GM18505 (cell line): ENCODE measurements at regions not wholly inside any gene's neighbourhood (a gene's known extent, or its start where the extent isn't known, plus 50 kb on each side); places are given as distances from the start of the nearest gene placed in this dataset.

Experiments used
- ATAC-seq: cut with Tn5 transposase; IDR thresholded peaks from one replicate; pipeline ENCODE4 v1.9.1; 2021; ENCODE audit not compliant: unreplicated experiment
- POLR2A ChIP-seq: IDR thresholded peaks from 4 replicates; pipeline ENCODE4 v1.6.1; 2011; ENCODE audit warnings: borderline replicate concordance; ENCODE audit not compliant: insufficient read depth, insufficient read length; ENCODE audit errors: extremely low read depth

- no peak for ATAC-seq
- no peak for TF ChIP-seq POLR2A
Measured at GRCh38 chr12:69107541-69107940, 131.8 kb upstream of the CPSF6 start.

DNA sequence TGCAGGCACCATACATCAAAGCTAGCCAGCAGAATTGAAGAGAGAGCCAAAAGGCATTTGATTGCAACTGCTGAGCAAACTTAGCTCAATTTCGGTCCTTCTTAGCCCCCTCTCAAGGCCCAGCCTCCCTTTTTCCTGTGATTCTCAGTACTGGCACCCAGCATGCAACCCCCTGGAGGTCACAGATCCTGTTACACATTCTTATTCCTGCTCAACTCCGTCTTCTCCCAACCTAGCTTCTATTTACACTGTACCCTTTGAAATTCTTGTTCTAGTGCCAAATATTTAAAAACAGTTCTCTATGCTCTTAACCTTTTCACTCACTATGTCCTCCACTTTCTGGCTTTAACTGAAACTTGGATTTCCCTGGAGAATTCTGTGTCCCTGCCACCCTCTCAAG is 131.3 kb upstream of the CPSF6 start:
- no peak for TF ChIP-seq POLR2A
- no peak for ATAC-seq

- no peak for TF ChIP-seq POLR2A
- ATAC-seq, result no peak
Measured at GRCh38 chr12:69112616-69113015, 126.8 kb upstream of the CPSF6 start.

GRCh38 chr12:69115099-69115498 is 124.3 kb upstream of the CPSF6 start:
- TF ChIP-seq POLR2A, result no peak
- no peak for ATAC-seq

GRCh38 chr12:69115951-69116350 is 123.4 kb upstream of the CPSF6 start:
- ATAC-seq, result no peak
- no peak for TF ChIP-seq POLR2A

DNA sequence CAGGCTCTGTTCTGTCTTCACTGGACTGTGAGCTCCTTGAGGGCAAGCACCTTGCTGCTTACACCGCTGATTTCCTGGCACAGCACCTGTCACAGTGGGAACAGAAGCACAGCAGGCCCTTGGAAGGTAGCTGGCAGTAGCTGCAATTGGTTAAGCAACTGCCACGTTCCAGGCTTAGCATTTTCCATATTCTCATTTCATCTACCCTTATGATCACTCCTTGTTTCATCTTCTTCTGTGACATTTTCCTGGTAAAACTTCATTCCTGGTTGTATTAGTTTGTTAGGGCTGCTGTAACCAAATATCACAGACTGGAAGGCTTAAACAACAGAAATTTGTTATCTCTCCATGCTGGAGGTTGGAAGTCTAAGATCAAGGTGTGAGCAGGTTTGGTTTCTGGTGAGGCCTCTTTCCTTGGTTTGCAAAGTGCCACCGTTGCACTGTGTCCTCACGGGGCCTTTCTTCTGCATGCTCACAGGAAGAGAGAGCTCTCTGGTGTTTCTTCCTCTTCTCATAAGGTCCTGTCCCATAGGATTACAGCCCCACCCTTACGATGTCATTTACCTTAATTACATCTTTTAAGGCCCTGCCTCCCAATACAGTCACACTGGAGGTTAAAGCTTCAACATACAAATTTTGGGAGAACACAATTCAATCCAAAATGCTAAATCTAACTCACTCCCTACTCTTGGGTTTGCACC is 121.7 kb upstream of the CPSF6 start:
- no peak for TF ChIP-seq POLR2A
- no peak for ATAC-seq

- ATAC-seq, result no peak
- TF ChIP-seq POLR2A, result no peak
Measured at GRCh38 chr12:69118516-69118915, 120.9 kb upstream of the CPSF6 start.

DNA sequence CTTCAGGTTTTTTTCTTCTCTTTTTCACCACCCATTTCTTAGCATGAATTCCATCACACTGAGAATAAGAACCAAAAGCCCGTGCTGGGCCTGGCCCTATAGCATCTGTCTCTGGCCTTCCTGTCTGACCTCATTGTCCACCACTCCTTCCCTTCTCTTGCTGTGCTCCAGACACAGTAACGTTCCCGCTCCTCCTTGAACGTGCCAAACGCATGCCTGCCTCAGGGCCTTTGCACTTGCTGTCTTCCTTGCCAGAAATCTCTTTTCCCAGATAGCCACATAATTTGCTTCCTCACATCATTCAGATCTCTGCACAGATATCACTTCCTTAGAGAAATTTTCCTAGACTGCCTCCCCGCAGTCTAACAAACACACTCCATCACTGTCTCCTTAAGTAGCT is 119.6 kb upstream of the CPSF6 start:
- ATAC-seq, result no peak
- TF ChIP-seq POLR2A, result no peak

- ATAC-seq, result no peak
- TF ChIP-seq POLR2A, result no peak
Measured at GRCh38 chr12:69120354-69120753, 119.0 kb upstream of the CPSF6 start.

DNA sequence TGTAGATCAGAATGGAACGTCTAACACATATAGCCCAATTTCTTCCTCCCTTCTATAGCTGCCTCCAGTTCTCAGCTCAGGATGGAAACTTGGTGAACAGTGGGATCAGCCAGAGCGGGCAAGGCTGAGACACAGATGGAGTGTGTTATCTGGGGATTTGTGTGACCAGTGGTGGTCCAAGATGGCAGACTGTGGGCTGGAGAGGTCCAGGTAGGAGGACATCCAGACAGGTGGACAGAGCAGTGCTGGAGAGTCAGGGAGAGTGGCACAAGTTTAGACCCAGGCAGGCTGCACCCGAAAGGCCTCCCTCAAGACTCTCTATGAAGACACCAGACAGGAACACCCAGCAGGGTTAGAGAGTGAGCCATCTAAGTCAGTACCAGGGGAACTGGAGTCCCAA is 116.1 kb upstream of the CPSF6 start:
- TF ChIP-seq POLR2A, result no peak
- no peak for ATAC-seq

- no peak for TF ChIP-seq POLR2A
- no peak for ATAC-seq
Measured at GRCh38 chr12:69123919-69124638, 115.3 kb upstream of the CPSF6 start.

DNA sequence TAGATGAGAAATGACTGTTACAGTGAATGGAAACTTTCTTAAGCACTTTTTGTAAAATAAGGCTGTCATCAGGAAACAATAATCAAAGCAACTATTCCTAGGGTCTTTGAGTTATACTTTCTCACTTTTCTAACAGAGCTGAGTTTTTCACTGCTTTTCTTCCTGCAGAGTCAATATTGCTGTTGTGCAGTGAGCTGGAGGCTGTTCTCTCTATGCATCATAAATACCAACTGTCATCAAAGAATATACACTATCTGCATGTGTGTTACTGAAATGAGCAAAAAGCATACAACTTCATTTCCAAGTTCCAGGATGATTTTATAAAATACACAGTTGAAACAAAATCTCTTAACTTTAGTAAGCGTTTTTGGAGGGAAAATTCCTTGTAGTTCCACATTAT is 110.4 kb upstream of the CPSF6 start:
- TF ChIP-seq POLR2A, result no peak
- no peak for ATAC-seq

DNA sequence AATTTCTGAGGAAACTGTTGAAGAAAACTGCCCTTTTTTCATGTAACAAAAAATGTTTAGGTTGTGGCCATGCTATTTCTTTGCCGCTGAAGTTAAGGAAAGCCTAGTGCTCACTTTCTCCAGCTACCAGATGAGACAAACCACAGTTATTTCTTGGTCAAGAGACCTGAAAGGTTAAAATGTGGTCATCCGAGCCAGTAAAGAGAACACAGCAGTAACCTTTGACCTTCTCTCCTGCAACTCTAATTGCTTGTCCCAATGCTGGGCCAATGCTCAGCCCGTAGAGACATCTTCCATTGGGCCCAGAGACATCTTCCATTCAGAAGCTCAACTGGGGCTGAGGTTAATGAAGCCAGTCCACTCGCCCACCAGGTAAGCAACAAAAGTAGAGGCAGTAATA is 109.8 kb upstream of the CPSF6 start:
- ATAC-seq, result no peak
- no peak for TF ChIP-seq POLR2A

GRCh38 chr12:69130064-69130463 is 109.3 kb upstream of the CPSF6 start:
- ATAC-seq, result no peak
- no peak for TF ChIP-seq POLR2A

- no peak for ATAC-seq
- no peak for TF ChIP-seq POLR2A
Measured at GRCh38 chr12:69131077-69131476, 108.3 kb upstream of the CPSF6 start.

GRCh38 chr12:69136931-69137613 is 102.3 kb upstream of the CPSF6 start:
- TF ChIP-seq POLR2A, result no peak
- no peak for ATAC-seq
